Head of caudate nucleus (tissue), 42 donors: ENCODE measurements at regions not wholly inside any gene's neighbourhood (a gene's known extent, or its start where the extent isn't known, plus 50 kb on each side); places are given as distances from the start of the nearest gene placed in this dataset.

Experiments used
- DNase-seq, 42 donors: peaks; one replicate each; pipeline versions ENCODE4 v3.0.0 to v3.0.0-alpha.2; 2020 to 2021; ENCODE audit warnings: mixed read lengths in 7 of 42
- intact Hi-C: fragments of 100-400 bp; cut with DNase I; formaldehyde crosslinking; loops from one replicate; pipeline ENCODE4 v1.15.0; 2022

- no peak for DNase-seq
- intact Hi-C loops = no loop called here
Observed at GRCh38 chr2:106623456-106623855, 136.3 kb downstream of the CD8B2 start.

- intact Hi-C loops = no loop called here
- peak in 7 of 42 donors; percentile 2 to 53 (median 34) for DNase-seq
Observed at GRCh38 chr2:106624787-106625380, 137.7 kb downstream of the CD8B2 start.

GRCh38 chr2:106628377-106628776 lies 141.2 kb downstream of the CD8B2 start:
- no peak for DNase-seq
- intact Hi-C loops = no loop called here

- DNase-seq = no peak
- intact Hi-C loops = no loop called here
Observed at GRCh38 chr2:106629981-106630380, 142.8 kb downstream of the CD8B2 start.

GRCh38 chr2:106631281-106631680 lies 144.1 kb downstream of the CD8B2 start:
- intact Hi-C loops = no loop called here
- no peak for DNase-seq

GRCh38 chr2:106638043-106638442 lies 150.9 kb downstream of the CD8B2 start:
- intact Hi-C loops = no loop called here
- no peak for DNase-seq

- intact Hi-C loops = no loop called here
- DNase-seq = no peak
Observed at GRCh38 chr2:106638580-106638979, 151.4 kb downstream of the CD8B2 start.

- DNase-seq = no peak
- intact Hi-C loops = no loop called here
Observed at GRCh38 chr2:106642679-106643078, 155.5 kb downstream of the CD8B2 start.

- intact Hi-C loops = no loop called here
- DNase-seq = no peak
Observed at GRCh38 chr2:106644623-106645022, 157.5 kb downstream of the CD8B2 start.

GRCh38 chr2:106646605-106647004 lies 159.4 kb downstream of the CD8B2 start:
- intact Hi-C loops = no loop called here
- no peak for DNase-seq

- DNase-seq = no peak
- intact Hi-C loops = no loop called here
Observed at GRCh38 chr2:106649306-106649705, 162.1 kb downstream of the CD8B2 start.

- no peak for DNase-seq
- intact Hi-C loops = no loop called here
Observed at GRCh38 chr2:106653465-106653864, 166.3 kb downstream of the CD8B2 start.

- intact Hi-C loops = no loop called here
- no peak for DNase-seq
Observed at GRCh38 chr2:106658616-106659015, 171.5 kb downstream of the CD8B2 start.

- intact Hi-C loops = no loop called here
- no peak for DNase-seq
Observed at GRCh38 chr2:106664669-106665068, 177.5 kb downstream of the CD8B2 start.

- intact Hi-C loops = no loop called here
- no peak for DNase-seq
Observed at GRCh38 chr2:106667478-106668070, 180.4 kb downstream of the CD8B2 start.

- DNase-seq = no peak
- intact Hi-C loops = no loop called here
Observed at GRCh38 chr2:106685180-106685897, 198.2 kb downstream of the CD8B2 start.

- intact Hi-C loops = no loop called here
- no peak for DNase-seq
Observed at GRCh38 chr2:106686814-106687213, 199.2 kb downstream of the ST6GAL2 start.

GRCh38 chr2:106694964-106695470 lies 190.9 kb downstream of the ST6GAL2 start:
- no peak for DNase-seq
- intact Hi-C loops = no loop called here

- DNase-seq = no peak
- intact Hi-C loops = no loop called here
Observed at GRCh38 chr2:106695919-106696318, 190.0 kb downstream of the ST6GAL2 start.

- no peak for DNase-seq
- intact Hi-C loops = no loop called here
Observed at GRCh38 chr2:106700616-106701015, 185.4 kb downstream of the ST6GAL2 start.
